Spleen (tissue), 7 donors: ENCODE measurements at regions not wholly inside any gene's neighbourhood (a gene's known extent, or its start where the extent isn't known, plus 50 kb on each side); places are given as distances from the start of the nearest gene placed in this dataset.

Experiments
- CTCF ChIP-seq, 11 experiments: fragments of 200-600 bp in 7 of 11; fragments of 450-650 bp in 4 of 11; sonication (generic) in 4 of 11; IDR thresholded peaks in 8 of 11; conservative IDR thresholded peaks in 3 of 11; 1 replicate in 7 of 11; 2 replicates in 4 of 11; pipeline versions ENCODE4 v1.4.0 to v1.8.0; 2016 to 2021; ENCODE audit warnings: antibody characterized with exemption in 11 of 11, inconsistent platforms in 4 of 11, mild to moderate bottlenecking in 1 of 11
- POLR2A ChIP-seq, 3 donors: fragments of 450-650 bp; IDR thresholded peaks; one replicate each; pipeline ENCODE4 v1.5.1; 2017; ENCODE audit warnings: antibody characterized with exemption in 3 of 3, mild to moderate bottlenecking in 1 of 3
- donor health status: DM: no; HTN: no; CAD: no; lungs with moderate emphysema.
- donor health status: DM: no; HTN: no; CAD: no.
- donor health status: DM: no; HTN: no; CAD: no.

GRCh38 chr3:30354513-30354912, 251.9 kb upstream of the TGFBR2 start:
- TF ChIP-seq CTCF (IDR thresholded peaks at IDR 0.05 in 8 of 11, conservative IDR thresholded peaks at IDR 0.05 in 3 of 11) (no peak), POLR2A (IDR thresholded peaks at IDR 0.05) (no peak)
